Non-pigmented ciliary epithelial cell (primary cell): ENCODE measurements at regions not wholly inside any gene's neighbourhood (a gene's known extent, or its start where the extent isn't known, plus 50 kb on each side); places are given as distances from the start of the nearest gene placed in this dataset.

Experiments used
- DNase-seq: peaks from one replicate; pipeline ENCODE4 v3.0.0-alpha.2; 2010; ENCODE audit warnings: low read depth

GRCh38 chr2:123103902-123104301, 921.2 kb upstream of the CNTNAP5 start:
- no peak for DNase-seq

GRCh38 chr2:123116595-123116994, 908.5 kb upstream of the CNTNAP5 start:
- no peak for DNase-seq

DNA sequence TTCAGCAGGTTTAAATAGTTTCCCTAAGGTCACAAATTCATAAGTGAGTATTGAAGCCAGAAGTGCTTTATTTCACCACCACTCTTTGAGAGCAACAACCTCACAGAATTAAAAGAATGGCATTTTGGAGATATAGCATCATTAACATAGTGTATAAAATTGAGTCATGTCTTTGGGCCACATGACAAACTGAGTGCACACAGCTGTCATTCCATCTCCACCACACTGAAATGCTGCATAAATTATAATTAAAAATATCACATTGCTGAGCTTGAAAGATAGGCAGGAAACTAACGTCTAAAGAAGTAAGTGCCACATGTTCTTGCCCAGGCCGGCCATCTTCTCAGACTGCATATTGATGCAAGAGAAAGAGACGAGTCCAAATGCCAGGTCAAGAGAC, 897.9 kb upstream of the CNTNAP5 start:
- DNase-seq: no peak

GRCh38 chr2:123128951-123129350, 896.1 kb upstream of the CNTNAP5 start:
- DNase-seq: no peak

GRCh38 chr2:123136419-123136818, 888.7 kb upstream of the CNTNAP5 start:
- no peak for DNase-seq

GRCh38 chr2:123144082-123144481, 881.0 kb upstream of the CNTNAP5 start:
- no peak for DNase-seq

DNA sequence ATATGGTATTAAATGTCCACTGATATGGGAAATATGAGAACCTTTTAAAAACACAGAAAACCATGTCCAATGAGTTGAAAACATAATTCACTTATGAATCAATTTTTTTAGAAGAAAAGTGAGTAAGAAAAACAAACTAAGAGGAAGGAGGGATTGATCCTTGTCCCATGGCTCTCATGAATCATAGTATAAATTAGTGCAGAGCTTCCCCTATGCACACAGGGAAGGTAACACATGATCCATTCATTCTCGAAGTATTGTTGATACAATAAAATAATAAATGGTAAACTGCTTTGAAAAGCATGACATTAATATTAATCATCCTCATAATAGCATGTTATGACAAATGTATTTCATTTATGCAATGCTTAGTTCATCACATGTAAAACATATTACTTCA, 872.0 kb upstream of the CNTNAP5 start:
- DNase-seq: no peak

DNA sequence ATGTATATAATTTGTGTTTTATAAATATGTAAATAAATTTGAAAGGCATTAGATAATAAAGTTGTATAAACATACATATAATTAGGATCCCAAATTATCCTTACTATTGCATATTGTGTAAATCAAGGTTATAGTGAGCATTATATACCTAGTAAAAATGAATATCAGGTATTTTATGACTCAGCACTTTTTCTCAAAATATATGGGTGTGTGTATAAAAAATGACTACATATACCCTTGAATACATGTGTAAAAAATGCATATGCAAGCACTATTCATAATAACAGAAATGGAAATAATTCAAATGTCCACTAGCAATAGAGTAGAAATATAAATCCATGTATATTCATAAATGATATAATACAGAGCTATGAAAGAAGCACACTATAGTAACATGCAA, 870.9 kb upstream of the CNTNAP5 start:
- no peak for DNase-seq

DNA sequence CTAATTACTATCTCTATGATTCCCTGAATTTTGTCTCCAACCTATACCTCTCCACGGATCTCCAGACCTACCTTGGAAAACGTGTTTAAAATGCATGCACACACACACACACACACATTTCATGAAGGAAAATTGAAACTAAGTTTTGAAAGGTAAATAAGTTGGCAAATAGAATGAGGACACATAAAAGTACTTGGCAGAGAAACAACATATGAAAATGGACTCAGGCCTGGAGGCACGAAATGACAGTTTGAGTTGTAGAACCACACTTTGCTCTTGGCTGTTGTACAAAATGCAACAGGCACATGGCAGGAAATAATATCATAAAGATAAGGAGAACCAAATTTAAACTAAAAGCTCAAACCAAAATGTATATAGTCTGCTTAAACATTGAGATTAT, 868.1 kb upstream of the CNTNAP5 start:
- no peak for DNase-seq

GRCh38 chr2:123162400-123163016, 862.6 kb upstream of the CNTNAP5 start:
- no peak for DNase-seq

- no peak for DNase-seq
These were observed 861.7 kb upstream of the CNTNAP5 start for GRCh38 chr2:123163398-123163797.

DNA sequence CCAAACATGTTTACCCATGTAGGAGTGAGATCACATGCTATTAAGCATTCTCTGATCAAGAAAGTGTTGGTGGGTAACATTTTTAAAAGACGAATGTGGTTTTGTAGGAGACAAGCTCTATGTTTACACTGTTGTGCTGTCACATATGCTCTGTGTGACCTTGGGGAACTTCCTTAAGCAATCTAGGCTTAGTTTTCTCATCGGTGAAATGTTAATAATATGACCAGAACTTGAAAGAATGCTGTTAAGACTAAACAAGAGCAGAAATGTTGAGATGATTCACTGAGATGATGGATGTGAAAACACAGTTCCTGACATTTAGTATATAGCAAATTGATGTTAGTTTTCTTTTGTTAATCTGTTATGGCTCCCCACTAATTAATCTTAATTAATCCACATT, 860.9 kb upstream of the CNTNAP5 start:
- DNase-seq: no peak

- DNase-seq: no peak
These were observed 859.5 kb upstream of the CNTNAP5 start for GRCh38 chr2:123165616-123166015.

GRCh38 chr2:123179526-123179925, 845.6 kb upstream of the CNTNAP5 start:
- DNase-seq: no peak

DNA sequence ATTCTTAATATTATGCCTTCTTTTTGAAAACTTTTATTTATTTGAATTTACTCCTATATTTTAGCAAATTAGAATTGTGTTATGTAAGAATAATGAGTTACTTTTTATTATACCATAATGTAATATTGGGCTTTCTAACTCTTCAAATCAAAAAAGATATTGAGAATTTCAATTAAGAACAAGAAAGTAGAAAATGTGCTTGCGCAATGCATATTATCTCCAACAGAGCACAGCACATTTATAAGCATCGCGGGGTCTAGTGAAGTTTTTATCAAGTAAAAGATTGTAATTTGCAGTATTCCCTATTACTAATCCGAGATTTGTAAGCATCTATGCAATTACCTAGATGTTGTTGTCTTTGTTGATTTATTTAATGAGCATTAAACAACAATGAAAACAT, 829.1 kb upstream of the CNTNAP5 start:
- DNase-seq: no peak

- DNase-seq: no peak
These were observed 825.1 kb upstream of the CNTNAP5 start for GRCh38 chr2:123200035-123200434.

DNA sequence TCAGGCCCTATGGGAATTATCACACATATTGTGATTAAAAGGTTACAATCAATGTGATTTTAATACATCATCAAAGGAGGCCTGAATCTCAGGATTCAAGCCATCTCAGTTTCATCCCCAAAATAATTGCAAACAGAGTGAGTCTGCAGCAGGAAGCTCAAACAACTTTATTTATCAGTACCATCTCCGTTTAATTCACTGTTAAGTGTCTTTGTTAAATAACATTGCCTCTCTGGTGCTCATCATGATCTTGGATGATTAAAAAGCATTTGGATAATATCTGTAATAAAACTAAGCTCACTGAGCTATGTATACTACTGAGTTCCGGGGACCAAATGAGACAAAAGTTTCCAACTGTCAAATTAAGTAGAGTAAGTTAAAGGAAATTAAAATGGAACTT, 817.8 kb upstream of the CNTNAP5 start:
- DNase-seq: no peak

GRCh38 chr2:123209202-123209601, 815.9 kb upstream of the CNTNAP5 start:
- DNase-seq: no peak

- no peak for DNase-seq
These were observed 813.9 kb upstream of the CNTNAP5 start for GRCh38 chr2:123211181-123211580.

GRCh38 chr2:123245156-123245555, 779.9 kb upstream of the CNTNAP5 start:
- no peak for DNase-seq

DNA sequence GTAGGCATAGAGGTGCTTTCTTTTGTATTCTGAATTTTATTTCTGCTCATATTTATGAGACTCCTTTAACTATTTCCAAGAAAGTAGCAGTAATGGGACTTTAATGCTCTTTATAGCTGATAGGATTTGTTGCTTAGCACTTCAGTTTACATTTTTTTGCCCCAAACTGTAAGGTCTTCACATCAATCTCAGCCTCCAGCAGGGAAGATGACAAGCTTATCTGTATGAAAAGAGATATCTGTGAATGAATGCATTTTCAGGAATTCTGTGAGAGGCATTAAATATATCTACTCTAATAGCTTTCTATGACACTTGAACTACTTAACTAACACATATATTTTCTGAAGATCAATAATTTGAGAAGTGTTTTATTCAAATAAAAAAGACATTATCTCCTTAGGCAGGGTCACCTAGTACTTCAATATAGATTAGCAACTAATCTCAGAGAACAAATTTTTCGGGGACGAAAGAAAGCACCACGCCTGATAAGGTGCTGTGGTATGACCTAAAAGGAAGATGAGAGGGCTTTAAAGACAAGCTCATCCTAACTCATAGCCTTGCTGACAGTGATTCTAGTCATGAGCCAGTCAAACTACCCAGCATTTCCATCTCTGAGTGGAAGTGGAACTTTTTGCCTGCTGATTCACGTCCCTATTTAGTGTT, 766.1 kb upstream of the CNTNAP5 start:
- no peak for DNase-seq

DNA sequence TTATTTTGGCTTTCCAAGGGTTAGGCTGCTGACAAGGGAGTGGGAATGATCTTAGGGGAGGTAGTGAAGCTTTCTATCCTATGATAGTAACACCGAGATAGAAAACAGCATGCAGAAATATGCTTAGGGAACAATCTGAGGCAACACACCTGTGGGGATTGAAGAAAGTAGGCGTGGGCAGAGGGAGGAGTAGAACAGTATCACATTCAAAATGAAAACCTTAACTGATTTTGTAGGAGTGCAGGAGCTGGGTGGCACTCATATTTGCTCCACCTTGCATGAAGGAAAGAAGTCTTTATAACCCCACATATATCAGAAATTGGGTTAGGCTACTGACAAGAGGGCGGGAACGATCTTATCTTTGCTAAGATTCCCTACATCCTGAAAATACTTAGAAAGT, 762.2 kb upstream of the CNTNAP5 start:
- no peak for DNase-seq

DNA sequence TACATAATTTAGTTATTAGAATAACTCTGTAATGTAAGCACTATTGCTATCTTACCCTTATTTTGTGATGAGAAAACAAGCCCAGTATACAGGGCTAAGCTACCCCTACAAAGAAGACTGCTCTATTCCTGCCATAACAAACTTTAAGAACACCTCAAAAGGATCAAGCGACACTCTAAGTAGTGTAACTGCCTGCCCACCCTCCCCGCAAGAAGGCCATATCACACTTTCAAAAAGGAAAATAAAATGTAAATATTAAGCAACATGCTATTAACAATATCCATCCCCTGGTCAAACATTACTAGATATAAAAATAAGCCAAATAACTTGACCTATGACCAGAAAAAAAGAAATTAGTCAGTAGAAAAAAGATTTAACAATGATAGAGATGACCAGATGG, 741.7 kb upstream of the CNTNAP5 start:
- DNase-seq: no peak

- DNase-seq: no peak
These were observed 721.4 kb upstream of the CNTNAP5 start for GRCh38 chr2:123303731-123304130.
